IMR-90 (cell line): ENCODE measurements at regions not wholly inside any gene's neighbourhood (a gene's known extent, or its start where the extent isn't known, plus 50 kb on each side); places are given as distances from the start of the nearest gene placed in this dataset.

Experiments
- ATAC-seq: fragments of 200-7000 bp; cut with Tn5 transposase; 2 replicates; pipeline ENCODE4 v1.9.1; 2020; ENCODE audit warnings: low read depth, mild to moderate bottlenecking, moderate library complexity
- BruUV-seq: library from RNA; stranded (reverse); fragments of 400-500 nt; replicated peaks from 2 replicates; lab custom pipeline; 2021; lab: Mats Ljungman, UMichigan
- CTCF ChIA-PET: fragments of 300-600 bp; formaldehyde crosslinking; extraction: SDS; loops from one replicate; lab custom pipeline; 2021; ENCODE audit warnings: antibody characterized with exemption; lab: Yijun Ruan, JAX
- POLR2A ChIA-PET: fragments of 300-600 bp; sonication (Branson Sonifier 250); formaldehyde crosslinking; loops from one replicate; lab custom pipeline; 2022; ENCODE audit warnings: antibody characterized with exemption; ENCODE audit not compliant: unreplicated experiment; lab: Charles Lee
- DNase-seq: peaks from one replicate; pipeline ENCODE4 v3.0.0; 2013
- H2AFZ ChIP-seq: replicated peaks from 2 replicates; pipeline ENCODE3; 2013; ENCODE audit warnings: low read length, mild to moderate bottlenecking; ENCODE audit not compliant: poor library complexity
- H2AK5ac ChIP-seq: 2 replicates; pipeline ENCODE4 v1.6.1; 2013; ENCODE audit warnings: low read depth, low read length, inconsistent platforms
- H2AK9ac ChIP-seq: replicated peaks from 2 replicates; pipeline ENCODE3; 2013; ENCODE audit warnings: mild to moderate bottlenecking, low read depth, low read length, moderate library complexity; ENCODE audit not compliant: poor library complexity
- H2BK120ac ChIP-seq: 2 replicates; pipeline ENCODE4 v1.6.1; 2013; ENCODE audit warnings: low read depth, low read length, inconsistent platforms
- H2BK15ac ChIP-seq: 3 replicates; pipeline ENCODE4 v1.6.1; 2013; ENCODE audit warnings: low read depth, low read length, inconsistent platforms
- H2BK20ac ChIP-seq: 2 replicates; pipeline ENCODE4 v1.6.1; 2013; ENCODE audit warnings: low read depth, mild to moderate bottlenecking, inconsistent platforms, low read length, moderate library complexity
- H2BK5ac ChIP-seq: 2 replicates; pipeline ENCODE4 v1.6.1; 2013; ENCODE audit warnings: mild to moderate bottlenecking, low read depth, low read length, inconsistent platforms; ENCODE audit not compliant: poor library complexity, severe bottlenecking
- H3K14ac ChIP-seq: replicated peaks from 2 replicates; pipeline ENCODE4 v1.6.1; 2013; ENCODE audit warnings: low read depth, low read length, inconsistent platforms
- H3K18ac ChIP-seq: 2 replicates; pipeline ENCODE4 v1.6.1; 2013; ENCODE audit warnings: low read depth, low read length, control low read depth
- H3K23ac ChIP-seq: 2 replicates; pipeline ENCODE4 v1.6.1; 2013; ENCODE audit warnings: low read depth, low read length, inconsistent platforms
- H3K27ac ChIP-seq: 2 replicates; pipeline ENCODE4 v1.5.1; 2013; ENCODE audit warnings: mild to moderate bottlenecking, control low read depth, low read length; ENCODE audit not compliant: insufficient read depth
- H3K27me3 ChIP-seq: 2 replicates; pipeline ENCODE4 v1.6.1; 2013; ENCODE audit warnings: low read length; ENCODE audit not compliant: control insufficient read depth, insufficient read depth
- H3K36me3 ChIP-seq: 2 replicates; pipeline ENCODE4 v1.6.1; 2013; ENCODE audit warnings: low read length, mixed read lengths; ENCODE audit not compliant: control insufficient read depth, insufficient read depth
- H3K4ac ChIP-seq: 2 replicates; pipeline ENCODE4 v1.6.1; 2013; ENCODE audit warnings: low read depth, low read length, inconsistent platforms
- H3K4me1 ChIP-seq: 2 replicates; pipeline ENCODE4 v1.6.1; 2013; ENCODE audit warnings: low read length, mixed read lengths; ENCODE audit not compliant: control insufficient read depth, insufficient read depth
- H3K4me2 ChIP-seq: 2 replicates; pipeline ENCODE4 v1.6.1; 2013; ENCODE audit warnings: low read depth, mild to moderate bottlenecking, control low read depth, low read length, moderate library complexity
- H3K4me3 ChIP-seq: 2 replicates; pipeline ENCODE4 v1.5.1; 2013; ENCODE audit warnings: low read depth, mild to moderate bottlenecking, control low read depth, low read length, moderate library complexity; ENCODE audit not compliant: insufficient read depth
- H3K56ac ChIP-seq: 2 replicates; pipeline ENCODE4 v1.6.1; 2013; ENCODE audit warnings: low read length, inconsistent platforms; ENCODE audit not compliant: insufficient read depth; ENCODE audit errors: extremely low read depth
- H3K79me1 ChIP-seq, 2 experiments: 2 replicates each; pipeline ENCODE4 v1.6.1; 2013; ENCODE audit warnings: low read length in 2 of 2, inconsistent platforms in 1 of 2, low read depth in 1 of 2
- H3K9ac ChIP-seq: 2 replicates; pipeline ENCODE4 v1.6.1; 2013; ENCODE audit warnings: low read depth, low read length, control low read depth
- H3K9me1 ChIP-seq: 2 replicates; pipeline ENCODE4 v1.6.1; 2013; ENCODE audit warnings: low read length, inconsistent platforms; ENCODE audit not compliant: insufficient read depth
- H3K9me3 ChIP-seq: 2 replicates; pipeline ENCODE4 v1.6.1; 2013; ENCODE audit warnings: low read length; ENCODE audit not compliant: control insufficient read depth, insufficient read depth
- H4K20me1 ChIP-seq: 2 replicates; pipeline ENCODE4 v1.6.1; 2013; ENCODE audit warnings: low read length, inconsistent platforms; ENCODE audit not compliant: insufficient read depth
- H4K5ac ChIP-seq: 2 replicates; pipeline ENCODE4 v1.6.1; 2013; ENCODE audit warnings: mild to moderate bottlenecking, low read depth, low read length, control low read depth
- H4K8ac ChIP-seq, 2 experiments: 2 replicates each; pipeline ENCODE4 v1.6.1; 2013; ENCODE audit warnings: low read depth in 2 of 2, low read length in 2 of 2, control low read depth in 1 of 2, inconsistent platforms in 1 of 2
- H4K91ac ChIP-seq: 2 replicates; pipeline ENCODE4 v1.6.1; 2013; ENCODE audit warnings: low read depth, low read length, inconsistent platforms; ENCODE audit not compliant: insufficient read depth
- RCOR1 ChIP-seq: IDR thresholded peaks from 2 replicates; pipeline ENCODE4 v1.6.1; 2012; ENCODE audit warnings: mild to moderate bottlenecking, low read length, improper control_type of control experiment; ENCODE audit not compliant: insufficient replicate concordance
- WGBS, 2 experiments: methylation state at CpG; one replicate each; pipeline versions ENCODE4 v1.1.5 to v1.1.7; 2013; ENCODE audit warnings: missing lambda C conversion rate in 2 of 2; ENCODE audit not compliant: insufficient read length in 1 of 2; ENCODE audit errors: extremely low coverage in 2 of 2; 5-methylcytosine and 5-hydroxymethylcytosine counted together
- dilution Hi-C: fragments of 300-500 bp; cut with HindIII; formaldehyde crosslinking; loops from one replicate; pipeline ENCODE4 v1.14.3; 2018; ENCODE audit warnings: low sequenced_read_pairs; ENCODE audit not compliant: unreplicated experiment
- in situ Hi-C: fragments of 300-500 bp; cut with MboI; formaldehyde crosslinking; loops from 3 replicates; pipeline ENCODE4 v1.14.3; 2019; ENCODE audit warnings: low sequenced_read_pairs, inconsistent platforms, mixed read lengths
- intact Hi-C: fragments of 100-400 bp; cut with micrococcal nuclease; formaldehyde crosslinking; loops from 2 replicates; pipeline ENCODE4 v1.10.0; 2022

DNA sequence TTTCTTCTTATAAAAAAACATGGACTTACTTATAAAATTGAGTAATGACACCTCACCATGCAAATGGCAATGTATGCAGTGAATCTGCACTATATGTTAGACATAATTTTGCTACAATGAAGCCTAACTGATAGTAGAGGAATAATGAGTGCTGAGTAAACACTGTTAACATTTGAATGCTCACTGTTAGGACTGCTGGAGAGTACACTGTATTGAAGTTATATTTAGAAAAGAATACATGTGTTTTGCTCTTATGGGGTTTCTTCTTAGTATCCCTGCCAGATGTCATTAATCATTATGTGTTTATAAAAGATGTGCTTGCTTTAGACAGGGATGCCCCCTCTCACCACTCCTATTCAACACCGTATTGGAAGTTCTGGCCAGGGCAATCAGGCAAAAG lies 111.1 kb upstream of the ZP4 start:
- Histone ChIP-seq H2BK120ac (no peak overlapping the region), H3K9ac (no peak overlapping the region), H3K4me3 (no peak overlapping the region), H3K4ac (no peak overlapping the region), H3K23ac (no peak overlapping the region), H4K91ac (no peak overlapping the region), H4K5ac (no peak overlapping the region), H3K9me3 (no peaks in the 10 kb centered on the region), H3K18ac (no peak overlapping the region), H3K56ac (no peak overlapping the region), H2BK20ac (no peak overlapping the region), H2AK5ac (no peak overlapping the region), H4K20me1 (no peaks in the 10 kb centered on the region), H2AK9ac (no peak overlapping the region), H2BK15ac (no peak overlapping the region), H4K8ac (no peak overlapping the region), H3K14ac (no peak overlapping the region), H3K27me3 (no peaks in the 10 kb centered on the region), H3K4me1 (no peaks in the 10 kb centered on the region), H3K9me1 (no peaks in the 10 kb centered on the region), H2AFZ (no peak overlapping the region), H3K36me3 (no peaks in the 10 kb centered on the region), H2BK5ac (no peak overlapping the region), H3K27ac (no peak overlapping the region), H3K79me1 (no peaks in the 10 kb centered on the region), H3K4me2 (no peak overlapping the region)
- no TSS peak for BruUV-seq
- intact Hi-C loops: no loop called here
- dilution Hi-C loops: no loop called here
- no peak for TF ChIP-seq RCOR1
- in situ Hi-C loops: no loop called here
- WGBS, 2 experiments: no CpG with 5 or more reads among the region's 1 CpG
- ChIA-PET POLR2A (no interaction called here), CTCF (no interaction called here)
- ATAC-seq: no peak
- DNase-seq: no peak
